HG02763 (cell line): ENCODE measurements at regions not wholly inside any gene's neighbourhood (a gene's known extent, or its start where the extent isn't known, plus 50 kb on each side); places are given as distances from the start of the nearest gene placed in this dataset.

Source experiments
- ATAC-seq: cut with Tn5 transposase; IDR thresholded peaks from one replicate; pipeline ENCODE4 v1.9.1; 2021; ENCODE audit warnings: mild to moderate bottlenecking, moderate library complexity; ENCODE audit not compliant: unreplicated experiment

DNA sequence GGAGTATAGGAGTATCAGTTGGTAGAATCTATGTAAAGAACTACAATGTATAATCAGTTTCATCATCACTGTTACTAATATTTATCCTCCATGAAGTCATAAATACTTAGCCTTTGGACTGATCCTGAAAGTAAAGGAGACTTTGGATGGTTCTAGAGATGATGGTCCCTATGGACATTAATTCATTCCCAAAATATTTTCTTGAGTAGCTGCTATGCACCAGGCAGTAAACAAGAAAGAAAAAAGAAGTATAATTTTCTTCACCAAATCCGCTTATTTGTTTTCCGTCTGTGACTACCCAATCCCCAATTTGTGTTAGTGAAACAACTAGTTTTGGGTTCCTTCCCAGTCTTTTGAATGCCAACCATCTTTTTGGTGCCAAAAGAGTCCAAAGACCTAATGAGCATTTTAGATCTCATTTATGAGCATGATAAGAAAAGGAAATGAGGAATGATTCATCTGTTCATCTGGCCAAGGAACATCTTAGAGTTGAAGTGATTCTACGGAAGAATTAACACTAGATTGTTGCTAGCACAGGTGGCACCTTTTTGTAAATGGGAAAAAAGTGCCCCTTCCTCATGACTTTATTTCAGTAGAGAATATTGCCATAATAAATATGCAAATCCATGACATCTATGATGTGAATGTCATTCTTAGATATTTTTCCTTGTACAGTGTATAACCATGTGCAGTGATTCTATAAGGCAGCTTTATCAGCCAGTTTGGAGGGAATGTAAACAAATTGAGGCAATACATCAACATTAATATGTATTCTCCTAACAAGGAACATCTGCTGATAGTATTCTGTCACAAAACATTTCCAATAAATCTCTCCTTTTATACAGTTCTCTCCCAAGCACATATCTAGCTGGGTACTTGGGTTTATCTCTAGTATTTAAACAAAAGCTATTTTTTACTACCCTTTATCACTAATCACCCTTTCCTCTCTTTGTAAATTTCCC lies 85.1 kb upstream of the CCDC91 start:
- ATAC-seq = no peak

DNA sequence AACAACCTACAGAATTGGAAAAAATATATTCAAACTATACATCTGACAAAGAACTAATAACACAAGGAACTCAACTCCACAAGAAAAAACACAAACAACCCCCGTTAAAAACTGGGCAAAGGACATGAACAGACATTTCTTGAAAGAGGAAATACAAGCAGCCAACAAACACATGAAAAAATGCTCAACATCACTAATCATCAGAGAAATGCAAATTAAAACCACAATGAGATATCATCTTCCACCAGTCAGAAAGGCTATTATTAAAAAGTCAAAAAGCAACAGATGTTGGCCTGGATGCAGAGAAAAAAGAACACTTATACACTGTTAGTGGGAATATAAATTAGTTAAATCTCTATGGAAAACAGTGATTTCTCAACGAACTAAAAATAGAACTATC lies 82.6 kb upstream of the CCDC91 start:
- ATAC-seq = no peak

DNA sequence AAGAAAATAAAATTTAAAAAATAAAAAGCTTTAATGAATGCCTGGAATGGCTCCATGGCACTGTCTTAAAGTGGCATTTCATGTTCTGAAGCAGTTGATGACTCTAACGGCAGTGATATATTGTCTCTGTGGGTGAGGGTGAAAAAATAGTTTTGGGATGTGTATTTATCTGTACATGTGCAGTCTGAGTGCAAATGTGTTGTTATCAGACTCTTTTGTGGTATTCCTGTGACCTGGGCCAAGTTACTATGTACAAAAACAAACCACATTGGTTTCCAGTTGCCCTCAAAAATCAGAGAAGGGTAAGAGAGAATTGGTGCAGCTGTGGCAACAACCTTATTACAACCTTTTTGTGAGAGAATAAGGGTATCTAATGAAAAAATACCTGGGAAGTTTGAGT lies 81.7 kb upstream of the CCDC91 start:
- ATAC-seq = no peak

- ATAC-seq = no peak
Observed at GRCh38 chr12:28110329-28110728, 79.9 kb upstream of the CCDC91 start.

- ATAC-seq = no peak
Observed at GRCh38 chr12:28114488-28114887, 75.8 kb upstream of the CCDC91 start.

DNA sequence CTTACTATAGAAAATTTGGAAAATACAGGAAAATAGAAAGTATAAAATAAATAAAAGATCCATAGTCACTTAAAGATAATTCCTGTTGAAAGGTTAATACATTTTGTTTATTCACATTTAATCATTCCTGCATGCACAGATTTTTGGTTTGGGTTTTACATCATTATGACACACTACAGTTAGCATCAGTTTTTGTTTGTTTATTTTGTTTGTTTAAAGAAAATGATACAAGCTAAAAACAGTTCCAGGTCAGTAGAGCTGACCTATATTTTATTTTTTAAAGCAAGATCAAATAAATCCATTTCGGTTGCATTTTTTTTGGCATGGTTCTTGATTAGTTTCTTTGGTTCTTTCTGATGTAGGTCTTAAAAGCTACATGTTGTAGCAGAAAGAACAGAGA lies 68.8 kb upstream of the CCDC91 start:
- ATAC-seq = no peak

DNA sequence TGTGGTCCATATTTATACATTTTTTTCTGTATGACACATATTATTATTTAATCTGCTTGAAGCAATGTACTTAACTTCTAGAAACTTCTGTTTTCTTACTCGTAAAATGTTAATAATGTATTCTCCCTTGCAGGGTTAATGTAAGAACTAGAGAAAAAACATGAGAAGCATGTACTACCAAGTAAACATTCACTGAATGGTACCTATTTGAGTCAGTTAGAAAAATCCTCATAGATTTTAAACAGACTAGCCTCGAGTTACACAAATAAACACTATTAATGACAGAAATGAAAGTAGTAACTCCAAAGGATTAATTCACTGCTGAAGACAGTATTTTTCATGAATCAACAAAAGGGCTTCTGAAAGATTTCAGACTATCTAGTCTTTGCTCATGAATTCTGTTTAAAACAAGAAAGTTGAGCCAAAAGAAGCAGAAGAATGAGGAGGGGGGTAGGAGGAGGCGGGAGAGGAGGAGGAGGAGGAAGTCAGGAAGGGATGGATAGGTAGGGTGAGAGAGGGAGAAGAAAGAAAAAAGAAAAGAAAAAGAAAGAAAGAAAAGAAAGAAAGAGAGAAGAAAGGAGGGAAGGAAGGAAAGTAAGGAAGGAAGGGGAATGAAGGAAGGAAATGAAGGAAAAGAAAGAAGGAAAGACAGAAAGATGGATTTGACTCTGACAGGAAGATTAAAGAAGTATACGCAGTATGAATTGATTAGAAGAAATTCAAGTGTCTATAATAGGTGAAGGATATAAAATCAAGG lies 68.2 kb upstream of the CCDC91 start:
- no peak for ATAC-seq

DNA sequence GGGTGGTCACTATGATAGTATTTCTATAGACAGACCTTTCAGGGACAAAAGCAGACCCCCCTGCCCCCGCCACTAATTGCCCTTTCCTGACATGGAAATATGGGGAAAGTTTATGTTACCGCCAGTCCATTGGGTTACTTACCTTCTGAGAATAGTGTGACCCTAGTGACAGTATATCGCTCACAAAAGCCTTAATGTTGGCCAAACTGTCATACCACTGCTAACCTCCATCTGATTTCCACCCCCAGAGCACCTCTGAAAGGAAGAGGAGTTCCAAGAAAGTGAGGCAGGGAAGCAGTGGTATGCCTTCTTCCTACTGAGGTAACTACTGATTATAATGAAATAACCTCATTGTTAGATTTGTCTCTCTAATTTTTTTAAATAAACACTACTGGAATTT lies 67.5 kb upstream of the CCDC91 start:
- ATAC-seq = no peak

DNA sequence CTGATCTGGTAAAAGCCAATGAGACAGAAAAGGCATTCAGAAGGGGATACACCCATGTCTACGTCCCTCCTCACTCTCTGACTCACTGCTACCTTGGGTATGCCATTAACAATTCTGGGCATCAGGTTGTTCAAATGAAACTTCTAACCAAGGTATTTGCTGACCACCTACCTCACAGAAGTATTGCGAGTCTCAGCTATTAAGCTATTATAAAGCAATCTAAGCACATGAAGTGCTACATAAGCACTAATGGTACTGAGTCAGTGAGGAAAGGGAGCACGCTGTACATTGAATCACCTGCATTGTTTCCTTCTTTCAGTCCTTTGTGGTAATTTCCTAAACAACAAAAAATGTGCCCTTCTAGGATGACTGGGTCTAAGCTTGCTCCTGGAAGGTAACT lies 62.8 kb upstream of the CCDC91 start:
- ATAC-seq = no peak

- ATAC-seq = no peak
Observed at GRCh38 chr12:28129031-28129430, 61.2 kb upstream of the CCDC91 start.

DNA sequence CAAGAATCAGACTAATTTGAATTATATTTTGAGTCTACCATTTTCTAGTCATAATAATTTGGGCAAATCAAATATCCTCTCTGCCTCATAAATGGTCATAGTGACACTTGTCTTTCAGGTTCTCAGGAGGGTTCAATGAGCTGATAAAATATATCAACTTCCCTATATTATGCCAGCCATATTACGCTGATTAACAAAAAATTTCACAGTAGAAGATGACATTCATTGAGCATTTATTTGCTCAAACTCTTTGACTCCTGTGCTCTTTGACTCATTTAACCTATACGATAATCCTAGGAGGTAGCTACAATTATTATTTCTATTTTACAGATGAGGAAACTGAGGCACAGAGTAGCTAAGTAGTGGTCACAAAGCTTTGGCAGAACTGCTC lies 60.0 kb upstream of the CCDC91 start:
- ATAC-seq = no peak

GRCh38 chr12:28130625-28131598 lies 59.3 kb upstream of the CCDC91 start:
- no peak for ATAC-seq

GRCh38 chr12:28132398-28132797 lies 57.9 kb upstream of the CCDC91 start:
- no peak for ATAC-seq

- no peak for ATAC-seq
Observed at GRCh38 chr12:28135801-28136439, 54.3 kb upstream of the CCDC91 start.

GRCh38 chr12:28137414-28137813 lies 52.8 kb upstream of the CCDC91 start:
- no peak for ATAC-seq

DNA sequence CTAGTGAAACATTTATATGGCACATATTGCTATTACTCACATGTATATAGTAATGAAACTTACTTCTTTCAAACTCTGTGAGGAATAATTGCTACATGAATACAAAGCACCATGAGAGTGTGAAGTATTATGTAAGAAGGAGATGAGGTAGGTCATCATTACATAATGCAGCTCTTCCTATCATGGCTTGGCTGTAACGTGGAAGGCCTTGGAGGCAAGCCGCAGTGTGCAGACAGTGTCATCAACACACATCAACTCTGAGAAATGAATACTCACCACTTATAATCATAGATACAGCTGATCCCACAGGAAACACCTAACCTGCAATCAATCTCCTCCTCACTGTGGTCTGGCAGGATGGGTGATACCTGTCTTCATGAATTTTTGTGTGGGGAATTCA lies 49.9 kb upstream of the CCDC91 start:
- ATAC-seq = no peak
